ENCODE measurements at regions not wholly inside any gene's neighbourhood (a gene's known extent, or its start where the extent isn't known, plus 50 kb on each side); places are given as distances from the start of the nearest gene placed in this dataset.

- no peak for TF ChIP-seq CTCF (IDR thresholded peaks at IDR 0.05)
- TF ChIP-seq POLR2A (IDR thresholded peaks at IDR 0.05) = no peak
Measured at GRCh38 chr3:181880331-181880730, 168.6 kb downstream of the SOX2 start.

Data from body of pancreas (tissue), 4 donors.